H1 (cell line): ENCODE measurements at regions not wholly inside any gene's neighbourhood (a gene's known extent, or its start where the extent isn't known, plus 50 kb on each side); places are given as distances from the start of the nearest gene placed in this dataset.

Experiments
- CHD2 ChIP-seq: IDR thresholded peaks from 2 replicates; pipeline ENCODE4 v1.6.1; 2012; ENCODE audit warnings: low read length, improper control_type of control experiment
- CTBP2 ChIP-seq: IDR thresholded peaks from 2 replicates; pipeline ENCODE4 v1.7.0; 2011; ENCODE audit warnings: borderline replicate concordance, mild to moderate bottlenecking, moderate library complexity, mixed read lengths, low read length; ENCODE audit not compliant: insufficient read depth, insufficient read length
- EP300 ChIP-seq, 2 experiments: IDR thresholded peaks; 1 replicate in 1 of 2; 2 replicates in 1 of 2; pipeline ENCODE4 v1.6.1; 2011 to 2012; ENCODE audit warnings: low read depth in 2 of 2, low read length in 2 of 2, mild to moderate bottlenecking in 2 of 2, borderline replicate concordance in 1 of 2, inconsistent platforms in 1 of 2, moderate library complexity in 1 of 2
- JUN ChIP-seq: IDR thresholded peaks from 2 replicates; pipeline ENCODE4 v1.6.1; 2011; ENCODE audit warnings: low read depth, mild to moderate bottlenecking, improper control_type of control experiment, low read length
- KDM4A ChIP-seq: IDR thresholded peaks from one replicate; pipeline ENCODE4 v1.7.1; 2012; ENCODE audit warnings: low read depth, mild to moderate bottlenecking, moderate library complexity, low read length, inconsistent platforms; ENCODE audit not compliant: severe bottlenecking
- NANOG ChIP-seq: IDR thresholded peaks from 2 replicates; pipeline ENCODE4 v1.6.1; 2011; ENCODE audit warnings: low read length, low read depth, mild to moderate bottlenecking, inconsistent platforms; ENCODE audit not compliant: insufficient read depth, poor library complexity, severe bottlenecking
- TAF1 ChIP-seq: IDR thresholded peaks from 2 replicates; pipeline ENCODE4 v1.6.1; 2011; ENCODE audit warnings: mild to moderate bottlenecking, low read depth, low read length
- TAF7 ChIP-seq: optimal IDR thresholded peaks from 2 replicates; pipeline ENCODE3; 2011; ENCODE audit warnings: low read depth, mild to moderate bottlenecking, inconsistent platforms, low read length, moderate library complexity, borderline replicate concordance
- TF ChIP-seq, protein P1 (sequence below): IDR thresholded peaks from 2 replicates; pipeline ENCODE4 v1.6.1; 2012; ENCODE audit warnings: inconsistent platforms

DNA sequence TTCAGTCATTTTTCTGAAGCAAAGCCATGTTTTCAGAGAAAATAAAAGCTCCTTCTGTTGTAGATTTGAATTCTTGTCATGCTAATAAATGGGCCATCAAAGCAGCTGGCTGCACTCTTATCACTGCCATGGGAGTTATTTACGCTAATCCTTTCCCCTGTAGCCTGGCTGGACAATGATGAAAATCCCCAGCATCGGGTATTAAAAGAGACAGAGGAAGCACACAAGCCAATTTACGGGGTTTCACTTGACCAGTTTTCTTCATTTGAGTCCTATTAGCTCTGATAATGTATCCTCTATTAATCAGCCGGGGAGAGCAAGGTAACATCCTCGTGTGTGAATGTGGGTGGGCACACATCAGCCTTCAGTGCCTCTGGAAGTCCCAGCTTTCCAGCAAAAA, 470.2 kb upstream of the API5 start (continued):
- TF ChIP-seq TAF7 (no peak), CHD2 (no peak), EP300 (IDR thresholded peaks at IDR 0.05; ENCODE audit: borderline replicate concordance in 1 of 2, low read depth in 2 of 2, low read length in 2 of 2) (no peak), JUN (no peak), CTBP2 (no peak), KDM4A (no peak), TAF1 (no peak), NANOG (no peak)
- TF ChIP-seq, protein P1, sequence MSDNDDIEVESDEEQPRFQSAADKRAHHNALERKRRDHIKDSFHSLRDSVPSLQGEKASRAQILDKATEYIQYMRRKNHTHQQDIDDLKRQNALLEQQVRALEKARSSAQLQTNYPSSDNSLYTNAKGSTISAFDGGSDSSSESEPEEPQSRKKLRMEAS: no peak
